Ishikawa (cell line): ENCODE measurements at regions not wholly inside any gene's neighbourhood (a gene's known extent, or its start where the extent isn't known, plus 50 kb on each side); places are given as distances from the start of the nearest gene placed in this dataset.

Source experiments
- CEBPB ChIP-seq: IDR thresholded peaks from 2 replicates; pipeline ENCODE4 v1.6.1; 2012
- CREB1 ChIP-seq: IDR thresholded peaks from 2 replicates; pipeline ENCODE4 v1.6.1; 2012; ENCODE audit warnings: low read depth
- EGR1 ChIP-seq: IDR thresholded peaks from 2 replicates; pipeline ENCODE4 v1.6.1; 2012
- EP300 ChIP-seq: IDR thresholded peaks from 2 replicates; pipeline ENCODE4 v1.6.1; 2012; ENCODE audit warnings: borderline replicate concordance
- FOXM1 ChIP-seq: IDR thresholded peaks from 2 replicates; pipeline ENCODE4 v1.6.1; 2012; ENCODE audit warnings: low read depth, borderline replicate concordance
- NFIC ChIP-seq: IDR thresholded peaks from 2 replicates; pipeline ENCODE4 v1.6.1; 2012
- RAD21 ChIP-seq: IDR thresholded peaks from 2 replicates; pipeline ENCODE4 v1.6.1; 2012; ENCODE audit warnings: low read depth
- TAF1 ChIP-seq: IDR thresholded peaks from 2 replicates; pipeline ENCODE4 v1.6.1; 2012; ENCODE audit warnings: low read depth, mild to moderate bottlenecking
- TCF12 ChIP-seq: IDR thresholded peaks from 2 replicates; pipeline ENCODE4 v1.6.1; 2012; ENCODE audit warnings: low read depth
- TEAD4 ChIP-seq: IDR thresholded peaks from 2 replicates; pipeline ENCODE4 v1.6.1; 2012
- YY1 ChIP-seq: IDR thresholded peaks from 2 replicates; pipeline ENCODE4 v1.6.1; 2012; ENCODE audit warnings: low read depth
- TF ChIP-seq, protein P1 (sequence below): IDR thresholded peaks from 2 replicates; pipeline ENCODE4 v1.6.1; 2012
- TF ChIP-seq, protein P2 (sequence below): IDR thresholded peaks from 2 replicates; pipeline ENCODE4 v1.6.1; 2012; ENCODE audit warnings: low read depth, mild to moderate bottlenecking
- TF ChIP-seq, protein P3 (sequence below): IDR thresholded peaks from 2 replicates; pipeline ENCODE4 v1.6.1; 2012

DNA sequence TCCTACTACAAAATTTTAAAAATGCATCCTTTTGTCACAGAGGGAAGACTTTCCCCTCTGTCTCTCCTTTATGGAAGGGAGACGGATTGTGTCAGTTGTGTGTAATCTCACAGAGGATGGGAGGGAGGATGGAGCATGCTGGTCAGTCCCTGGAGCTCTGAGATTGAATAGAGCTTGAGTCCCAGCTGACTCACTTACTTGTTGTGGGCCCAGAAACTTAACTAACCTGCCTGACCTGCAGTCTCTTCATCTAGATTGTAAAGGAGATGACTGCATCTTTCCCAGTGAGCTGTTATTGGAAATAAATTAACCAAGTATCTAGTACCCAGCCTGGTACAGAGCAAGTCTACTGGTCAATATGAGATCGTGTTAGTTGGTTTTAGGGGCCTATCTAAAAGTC lies 77.9 kb upstream of the ADO start:
- TF ChIP-seq TEAD4 = no peak
- TF ChIP-seq RAD21 = no peak
- TF ChIP-seq, protein P1, sequence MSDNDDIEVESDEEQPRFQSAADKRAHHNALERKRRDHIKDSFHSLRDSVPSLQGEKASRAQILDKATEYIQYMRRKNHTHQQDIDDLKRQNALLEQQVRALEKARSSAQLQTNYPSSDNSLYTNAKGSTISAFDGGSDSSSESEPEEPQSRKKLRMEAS = no peak
- TF ChIP-seq YY1 = no peak
- TF ChIP-seq EP300 = no peak
- TF ChIP-seq CEBPB = no peak
- TF ChIP-seq NFIC = no peak
- no peak for TF ChIP-seq CREB1
- TF ChIP-seq TAF1 = no peak
- no peak for TF ChIP-seq TCF12
- TF ChIP-seq, protein P2, sequence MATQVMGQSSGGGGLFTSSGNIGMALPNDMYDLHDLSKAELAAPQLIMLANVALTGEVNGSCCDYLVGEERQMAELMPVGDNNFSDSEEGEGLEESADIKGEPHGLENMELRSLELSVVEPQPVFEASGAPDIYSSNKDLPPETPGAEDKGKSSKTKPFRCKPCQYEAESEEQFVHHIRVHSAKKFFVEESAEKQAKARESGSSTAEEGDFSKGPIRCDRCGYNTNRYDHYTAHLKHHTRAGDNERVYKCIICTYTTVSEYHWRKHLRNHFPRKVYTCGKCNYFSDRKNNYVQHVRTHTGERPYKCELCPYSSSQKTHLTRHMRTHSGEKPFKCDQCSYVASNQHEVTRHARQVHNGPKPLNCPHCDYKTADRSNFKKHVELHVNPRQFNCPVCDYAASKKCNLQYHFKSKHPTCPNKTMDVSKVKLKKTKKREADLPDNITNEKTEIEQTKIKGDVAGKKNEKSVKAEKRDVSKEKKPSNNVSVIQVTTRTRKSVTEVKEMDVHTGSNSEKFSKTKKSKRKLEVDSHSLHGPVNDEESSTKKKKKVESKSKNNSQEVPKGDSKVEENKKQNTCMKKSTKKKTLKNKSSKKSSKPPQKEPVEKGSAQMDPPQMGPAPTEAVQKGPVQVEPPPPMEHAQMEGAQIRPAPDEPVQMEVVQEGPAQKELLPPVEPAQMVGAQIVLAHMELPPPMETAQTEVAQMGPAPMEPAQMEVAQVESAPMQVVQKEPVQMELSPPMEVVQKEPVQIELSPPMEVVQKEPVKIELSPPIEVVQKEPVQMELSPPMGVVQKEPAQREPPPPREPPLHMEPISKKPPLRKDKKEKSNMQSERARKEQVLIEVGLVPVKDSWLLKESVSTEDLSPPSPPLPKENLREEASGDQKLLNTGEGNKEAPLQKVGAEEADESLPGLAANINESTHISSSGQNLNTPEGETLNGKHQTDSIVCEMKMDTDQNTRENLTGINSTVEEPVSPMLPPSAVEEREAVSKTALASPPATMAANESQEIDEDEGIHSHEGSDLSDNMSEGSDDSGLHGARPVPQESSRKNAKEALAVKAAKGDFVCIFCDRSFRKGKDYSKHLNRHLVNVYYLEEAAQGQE = no peak
- no peak for TF ChIP-seq EGR1
- TF ChIP-seq FOXM1 = no peak
- TF ChIP-seq, protein P3, sequence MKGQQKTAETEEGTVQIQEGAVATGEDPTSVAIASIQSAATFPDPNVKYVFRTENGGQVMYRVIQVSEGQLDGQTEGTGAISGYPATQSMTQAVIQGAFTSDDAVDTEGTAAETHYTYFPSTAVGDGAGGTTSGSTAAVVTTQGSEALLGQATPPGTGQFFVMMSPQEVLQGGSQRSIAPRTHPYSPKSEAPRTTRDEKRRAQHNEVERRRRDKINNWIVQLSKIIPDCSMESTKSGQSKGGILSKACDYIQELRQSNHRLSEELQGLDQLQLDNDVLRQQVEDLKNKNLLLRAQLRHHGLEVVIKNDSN = no peak
